ENCODE measurements at regions not wholly inside any gene's neighbourhood (a gene's known extent, or its start where the extent isn't known, plus 50 kb on each side); places are given as distances from the start of the nearest gene placed in this dataset.

DNA sequence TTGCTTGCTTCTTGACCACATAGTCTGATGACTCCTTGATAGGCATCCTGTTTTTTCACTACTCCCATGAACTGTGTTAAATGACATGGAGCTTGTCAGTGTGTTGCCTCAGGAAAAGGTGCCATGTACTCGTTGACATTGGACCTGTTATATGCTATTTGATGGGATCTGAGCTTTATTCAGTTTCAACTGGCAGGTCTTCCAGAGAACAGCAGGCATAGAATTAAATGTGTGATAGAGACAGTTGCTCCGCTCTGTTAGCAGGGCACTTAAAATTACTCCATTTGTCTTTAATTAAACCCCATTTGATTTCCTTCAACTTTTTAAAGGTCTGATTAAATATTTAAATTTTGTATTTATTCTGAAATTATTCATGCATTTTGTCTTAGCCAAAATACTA, 189.7 kb upstream of the ADGRL4 start:
- intact Hi-C loops (cut with micrococcal nuclease; ENCODE audit: unreplicated experiment), result loop anchor here (10.0 kb wide), 1 partner anchor 571 kb away; the partner anchor contains the start of gene IFI44L
- TF ChIP-seq, protein P1, sequence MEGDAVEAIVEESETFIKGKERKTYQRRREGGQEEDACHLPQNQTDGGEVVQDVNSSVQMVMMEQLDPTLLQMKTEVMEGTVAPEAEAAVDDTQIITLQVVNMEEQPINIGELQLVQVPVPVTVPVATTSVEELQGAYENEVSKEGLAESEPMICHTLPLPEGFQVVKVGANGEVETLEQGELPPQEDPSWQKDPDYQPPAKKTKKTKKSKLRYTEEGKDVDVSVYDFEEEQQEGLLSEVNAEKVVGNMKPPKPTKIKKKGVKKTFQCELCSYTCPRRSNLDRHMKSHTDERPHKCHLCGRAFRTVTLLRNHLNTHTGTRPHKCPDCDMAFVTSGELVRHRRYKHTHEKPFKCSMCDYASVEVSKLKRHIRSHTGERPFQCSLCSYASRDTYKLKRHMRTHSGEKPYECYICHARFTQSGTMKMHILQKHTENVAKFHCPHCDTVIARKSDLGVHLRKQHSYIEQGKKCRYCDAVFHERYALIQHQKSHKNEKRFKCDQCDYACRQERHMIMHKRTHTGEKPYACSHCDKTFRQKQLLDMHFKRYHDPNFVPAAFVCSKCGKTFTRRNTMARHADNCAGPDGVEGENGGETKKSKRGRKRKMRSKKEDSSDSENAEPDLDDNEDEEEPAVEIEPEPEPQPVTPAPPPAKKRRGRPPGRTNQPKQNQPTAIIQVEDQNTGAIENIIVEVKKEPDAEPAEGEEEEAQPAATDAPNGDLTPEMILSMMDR (IDR thresholded peaks at IDR 0.05; ENCODE audit: unreplicated experiment), result no peak
- no peaks in the 10 kb centered on the region for H3K9me3 Mint-ChIP-seq (ENCODE audit: low read depth, unreplicated experiment)
- no peaks in the 10 kb centered on the region for H3K36me3 Mint-ChIP-seq (ENCODE audit: insufficient read depth, unreplicated experiment)
- no TSS peak for BruUV-seq (replicated peaks)
- peaks cover 20% of the 10 kb centered on the region for H3K4me1 Mint-ChIP-seq (ENCODE audit: low read depth, unreplicated experiment)
- DNase-seq, result no peak
- no peak overlapping the region for H3K4me3 Mint-ChIP-seq (ENCODE audit: low read depth, unreplicated experiment)
- CTCF ChIA-PET, result interaction anchor here (0.7 to 1.0 kb wide), 2 partner anchors 158 to 357 kb away, joined by 3 to 8 read pairs; no protein-coding TSS in a partner anchor
- no peaks in the 10 kb centered on the region for H3K27me3 Mint-ChIP-seq (ENCODE audit: unreplicated experiment)
- H3K27ac Mint-ChIP-seq (ENCODE audit: unreplicated experiment), result no peak overlapping the region

DNA sequence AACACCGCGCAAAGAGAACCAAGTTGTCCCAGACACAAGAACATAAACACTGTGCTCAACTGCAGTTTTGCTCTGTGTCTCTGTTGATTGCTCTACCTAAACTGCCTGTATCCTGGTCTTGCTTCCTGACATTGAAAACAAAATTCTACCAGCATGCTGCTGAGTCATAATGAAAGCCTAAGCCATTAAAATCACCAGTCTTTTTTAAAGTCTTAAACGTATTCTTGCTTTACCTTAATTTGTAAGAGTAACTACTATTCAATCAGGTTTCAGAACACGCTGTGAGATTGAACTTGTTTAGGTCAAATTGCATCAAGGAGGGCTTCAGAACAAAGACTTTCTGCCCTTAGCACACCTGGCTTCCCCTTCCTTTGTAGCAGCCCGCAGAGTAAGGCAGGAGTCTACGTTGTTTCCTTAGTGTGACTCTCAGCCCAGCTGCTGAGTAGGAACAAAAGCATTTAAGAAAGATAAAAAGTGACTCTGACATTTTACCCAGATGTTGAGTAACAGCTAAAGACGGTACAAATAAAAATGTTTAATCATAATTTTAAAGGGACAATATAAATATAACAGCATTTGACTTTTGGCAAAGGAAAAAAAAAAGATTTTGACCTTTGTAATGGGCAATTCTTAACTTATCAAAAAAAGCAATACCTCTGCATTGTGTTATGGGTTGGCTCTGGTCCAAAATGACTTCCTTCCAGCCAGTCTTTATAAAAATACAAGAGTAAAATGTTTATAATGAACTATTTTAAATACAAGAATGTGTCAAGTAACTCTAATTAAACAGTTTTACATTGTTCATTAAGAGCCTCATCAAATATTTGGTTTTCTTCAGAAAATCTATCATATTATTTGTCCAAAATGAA, 186.9 kb upstream of the ADGRL4 start:
- TF ChIP-seq, protein P1 (IDR thresholded peaks at IDR 0.05; ENCODE audit: unreplicated experiment), result no peak
- no TSS peak for BruUV-seq (replicated peaks)
- CTCF ChIA-PET, result interaction anchor here (0.7 to 1.3 kb wide), 2 partner anchors 354 to 859 kb away, joined by 3 read pairs; no protein-coding TSS in a partner anchor
- peak; percentile 28 for DNase-seq
- H3K27me3 Mint-ChIP-seq (ENCODE audit: unreplicated experiment), result no peaks in the 10 kb centered on the region
- H3K4me3 Mint-ChIP-seq (ENCODE audit: low read depth, unreplicated experiment), result peak overlapping the region; percentile 10
- H3K4me1 Mint-ChIP-seq (ENCODE audit: low read depth, unreplicated experiment), result peaks cover 37% of the 10 kb centered on the region
- intact Hi-C loops (cut with micrococcal nuclease; ENCODE audit: unreplicated experiment), result loop anchor here (10.0 kb wide), 1 partner anchor 569 kb away; the partner anchor contains the start of gene IFI44L
- H3K27ac Mint-ChIP-seq (ENCODE audit: unreplicated experiment), result peak overlapping the region; percentile 95
- peaks cover 2% of the 10 kb centered on the region for H3K36me3 Mint-ChIP-seq (ENCODE audit: insufficient read depth, unreplicated experiment)
- H3K9me3 Mint-ChIP-seq (ENCODE audit: low read depth, unreplicated experiment), result no peaks in the 10 kb centered on the region

DNA sequence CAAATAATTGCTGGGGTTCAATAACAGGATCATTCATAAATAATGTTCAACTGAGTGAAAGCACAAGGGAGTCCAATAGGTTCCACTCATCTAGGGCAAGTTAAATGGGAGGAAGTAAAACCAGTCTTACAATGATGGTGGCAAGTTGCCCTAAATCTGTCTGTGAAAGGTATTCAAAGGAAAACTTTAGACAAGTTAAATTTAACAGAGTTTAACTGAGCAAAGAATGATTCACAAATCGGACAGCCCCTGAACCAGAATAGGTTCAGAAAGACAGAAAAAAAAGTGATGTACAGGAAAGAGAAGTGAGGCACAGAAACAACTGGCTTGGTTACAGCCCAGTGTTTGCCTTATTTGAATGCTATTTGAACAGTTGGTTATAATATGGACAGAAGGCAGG, 183.5 kb upstream of the ADGRL4 start:
- Mint-ChIP-seq H3K27ac (ENCODE audit: unreplicated experiment) (peak overlapping the region; percentile 63), H3K4me3 (ENCODE audit: low read depth, unreplicated experiment) (no peak overlapping the region), H3K9me3 (ENCODE audit: low read depth, unreplicated experiment) (no peaks in the 10 kb centered on the region), H3K27me3 (ENCODE audit: unreplicated experiment) (no peaks in the 10 kb centered on the region), H3K4me1 (ENCODE audit: low read depth, unreplicated experiment) (peaks cover 56% of the 10 kb centered on the region), H3K36me3 (ENCODE audit: insufficient read depth, unreplicated experiment) (peaks cover 8% of the 10 kb centered on the region)
- TF ChIP-seq, protein P1 (IDR thresholded peaks at IDR 0.05; ENCODE audit: unreplicated experiment), result no peak
- intact Hi-C loops (cut with micrococcal nuclease; ENCODE audit: unreplicated experiment), result loop anchor here (10.0 kb wide), 1 partner anchor 565 kb away; the partner anchor contains the start of gene IFI44L
- no TSS peak for BruUV-seq (replicated peaks)
- DNase-seq, result no peak
- CTCF ChIA-PET, result no interaction called here

DNA sequence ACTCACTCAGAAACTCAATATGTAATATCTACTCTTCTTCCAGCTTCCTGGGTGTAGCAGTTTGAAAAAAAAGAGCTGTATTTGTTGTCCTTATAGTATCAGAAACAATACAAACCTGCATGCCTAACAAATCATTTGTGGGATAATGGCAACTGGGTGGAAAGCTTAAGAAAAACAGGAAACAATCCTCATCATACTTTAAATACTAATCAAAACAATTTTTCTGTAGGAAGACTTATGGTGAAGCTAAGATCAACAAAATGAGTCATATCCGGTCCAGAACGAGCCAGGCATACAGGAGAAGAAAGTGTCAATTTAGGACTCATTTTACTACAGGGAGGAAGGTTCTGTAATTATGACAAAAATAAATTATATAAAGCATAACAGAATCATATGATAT, 181.8 kb upstream of the ADGRL4 start:
- CTCF ChIA-PET, result no interaction called here
- Mint-ChIP-seq H3K4me1 (ENCODE audit: low read depth, unreplicated experiment) (peaks cover 53% of the 10 kb centered on the region), H3K27me3 (ENCODE audit: unreplicated experiment) (no peaks in the 10 kb centered on the region), H3K27ac (ENCODE audit: unreplicated experiment) (peak overlapping the region; percentile 95), H3K4me3 (ENCODE audit: low read depth, unreplicated experiment) (peak overlapping the region; percentile 30), H3K9me3 (ENCODE audit: low read depth, unreplicated experiment) (no peaks in the 10 kb centered on the region), H3K36me3 (ENCODE audit: insufficient read depth, unreplicated experiment) (peaks cover 8% of the 10 kb centered on the region)
- DNase-seq, result no peak
- TF ChIP-seq, protein P1 (IDR thresholded peaks at IDR 0.05; ENCODE audit: unreplicated experiment), result no peak
- intact Hi-C loops (cut with micrococcal nuclease; ENCODE audit: unreplicated experiment), result no loop called here
- BruUV-seq (replicated peaks), result no TSS peak
